Natural killer cell treated with Interleukin-12 subunit alpha and Interleukin-12 subunit beta and Interleukin-15 and Interleukin-18, amount 100 ng/mL, for 72 hours (primary cell): ENCODE measurements at regions not wholly inside any gene's neighbourhood (a gene's known extent, or its start where the extent isn't known, plus 50 kb on each side); places are given as distances from the start of the nearest gene placed in this dataset.

Source experiments
- ATAC-seq, 2 donors: fragments of 150-1000 bp; cut with Tn5 transposase in 1 of 2; sonication (Bioruptor Pico), chemical (Tn5 transposase) in 1 of 2; 2 replicates each; pipeline ENCODE4 v1.10.0; 2021
- DNase-seq: peaks from one replicate; pipeline ENCODE4 v3.0.0; 2022; ENCODE audit warnings: low spot score
- H3K27ac Mint-ChIP-seq, 2 donors: 1 replicate in 1 of 2; 2 replicates in 1 of 2; pipeline ENCODE4 v1.8.0; 2022; ENCODE audit warnings: mixed read lengths in 2 of 2, mild to moderate bottlenecking in 1 of 2, moderate library complexity in 1 of 2
- H3K27me3 Mint-ChIP-seq, 2 donors: 1 replicate in 1 of 2; 2 replicates in 1 of 2; pipeline ENCODE4 v1.8.0; 2022; ENCODE audit warnings: mixed read lengths in 2 of 2
- H3K36me3 Mint-ChIP-seq: one replicate; pipeline ENCODE4 v1.8.0; 2022; ENCODE audit warnings: mixed read lengths
- H3K4me1 Mint-ChIP-seq, 2 donors: 1 replicate in 1 of 2; 2 replicates in 1 of 2; pipeline ENCODE4 v1.8.0; 2022; ENCODE audit warnings: low read depth in 2 of 2, mixed read lengths in 2 of 2, mild to moderate bottlenecking in 1 of 2
- H3K4me3 Mint-ChIP-seq: one replicate; pipeline ENCODE4 v1.8.0; 2022; ENCODE audit warnings: mixed read lengths
- H3K9me3 Mint-ChIP-seq: 2 replicates; pipeline ENCODE4 v1.8.0; 2022; ENCODE audit warnings: mixed read lengths

DNA sequence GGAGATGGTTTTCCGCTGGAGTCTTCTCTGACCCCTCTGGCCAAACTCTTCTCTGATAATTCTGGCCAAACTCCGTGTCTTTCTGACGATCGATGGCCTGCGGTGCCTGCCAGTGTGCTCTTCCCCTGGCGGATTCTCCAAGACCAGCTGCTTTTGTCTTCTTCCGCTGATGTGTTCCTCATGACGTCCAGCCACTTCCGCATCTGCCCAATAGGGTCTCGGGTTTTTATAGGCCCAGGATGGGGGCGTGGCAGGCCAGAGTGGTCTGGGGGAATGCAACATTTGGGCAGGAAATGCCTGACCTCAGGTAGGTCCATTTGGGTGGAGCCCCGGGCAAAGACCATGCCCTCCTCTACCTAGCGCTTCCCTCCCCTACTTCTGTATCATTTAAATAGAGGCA is 1542.1 kb downstream of the STIM2 start:
- Mint-ChIP-seq H3K9me3 (peaks cover 14% of the 10 kb centered on the region), H3K4me1 (no peaks in the 10 kb centered on the region), H3K27me3 (no peaks in the 10 kb centered on the region), H3K36me3 (peaks cover 17% of the 10 kb centered on the region), H3K4me3 (no peak overlapping the region), H3K27ac (no peak overlapping the region)
- DNase-seq: no peak
- ATAC-seq: no peak

GRCh38 chr4:28421221-28421620 is 1560.6 kb downstream of the STIM2 start:
- no peak for ATAC-seq
- H3K9me3 Mint-ChIP-seq: peaks cover 8% of the 10 kb centered on the region
- no peak overlapping the region for H3K27ac Mint-ChIP-seq

GRCh38 chr4:28426251-28426650 is 1565.6 kb downstream of the STIM2 start:
- Mint-ChIP-seq H3K4me1 (no peaks in the 10 kb centered on the region), H3K36me3 (no peaks in the 10 kb centered on the region), H3K4me3 (no peak overlapping the region), H3K27me3 (no peaks in the 10 kb centered on the region), H3K27ac (no peak overlapping the region), H3K9me3 (peaks cover 28% of the 10 kb centered on the region)
- ATAC-seq (no peak), DNase-seq (no peak)

More at GRCh38 chr4:28421221-28421620, 1560.6 kb downstream of the STIM2 start:
- H3K36me3 Mint-ChIP-seq: no peaks in the 10 kb centered on the region
- DNase-seq: no peak
- H3K4me1 Mint-ChIP-seq: no peaks in the 10 kb centered on the region
- no peak overlapping the region for H3K4me3 Mint-ChIP-seq
- no peaks in the 10 kb centered on the region for H3K27me3 Mint-ChIP-seq

- Mint-ChIP-seq H3K9me3 (peaks cover 32% of the 10 kb centered on the region), H3K27ac (no peak overlapping the region), H3K36me3 (no peaks in the 10 kb centered on the region), H3K4me1 (no peaks in the 10 kb centered on the region), H3K27me3 (no peaks in the 10 kb centered on the region), H3K4me3 (no peak overlapping the region)
- DNase-seq (no peak), ATAC-seq (no peak)
These were observed 1566.9 kb downstream of the STIM2 start for GRCh38 chr4:28427306-28428085.

GRCh38 chr4:28432348-28433025 is 1571.8 kb downstream of the STIM2 start:
- no peaks in the 10 kb centered on the region for H3K27me3 Mint-ChIP-seq

DNA sequence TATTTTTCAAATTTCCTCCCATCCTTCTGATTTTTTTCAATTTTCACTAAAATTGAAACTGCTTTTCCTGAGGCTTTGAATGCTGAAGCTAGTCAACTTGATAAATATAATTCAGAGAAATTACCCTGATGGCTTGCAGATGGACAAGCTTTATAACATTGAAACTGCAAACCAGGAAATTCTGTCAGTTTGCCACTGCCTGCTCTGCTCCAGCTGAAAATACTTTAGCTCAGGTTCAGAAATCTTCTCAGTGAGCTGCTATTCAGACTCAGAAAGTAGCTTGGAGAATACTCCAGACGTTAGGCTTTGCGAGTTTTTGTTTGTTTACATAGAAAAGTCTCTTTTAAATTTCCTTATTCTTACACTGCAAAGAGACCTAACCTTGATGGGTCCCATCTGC is 1574.7 kb downstream of the STIM2 start:
- ATAC-seq (no peak), DNase-seq (no peak)
- no peaks in the 10 kb centered on the region for H3K27me3 Mint-ChIP-seq
- H3K4me3 Mint-ChIP-seq: no peak overlapping the region
- H3K27ac Mint-ChIP-seq: no peak overlapping the region
- no peaks in the 10 kb centered on the region for H3K4me1 Mint-ChIP-seq
- no peaks in the 10 kb centered on the region for H3K36me3 Mint-ChIP-seq
- H3K9me3 Mint-ChIP-seq: peaks cover 19% of the 10 kb centered on the region

More at GRCh38 chr4:28432348-28433025, 1571.8 kb downstream of the STIM2 start:
- Mint-ChIP-seq H3K4me1 (no peaks in the 10 kb centered on the region), H3K4me3 (no peak overlapping the region), H3K27ac (no peak overlapping the region), H3K36me3 (no peaks in the 10 kb centered on the region), H3K9me3 (peaks cover 23% of the 10 kb centered on the region)
- DNase-seq: no peak
- ATAC-seq: no peak

DNA sequence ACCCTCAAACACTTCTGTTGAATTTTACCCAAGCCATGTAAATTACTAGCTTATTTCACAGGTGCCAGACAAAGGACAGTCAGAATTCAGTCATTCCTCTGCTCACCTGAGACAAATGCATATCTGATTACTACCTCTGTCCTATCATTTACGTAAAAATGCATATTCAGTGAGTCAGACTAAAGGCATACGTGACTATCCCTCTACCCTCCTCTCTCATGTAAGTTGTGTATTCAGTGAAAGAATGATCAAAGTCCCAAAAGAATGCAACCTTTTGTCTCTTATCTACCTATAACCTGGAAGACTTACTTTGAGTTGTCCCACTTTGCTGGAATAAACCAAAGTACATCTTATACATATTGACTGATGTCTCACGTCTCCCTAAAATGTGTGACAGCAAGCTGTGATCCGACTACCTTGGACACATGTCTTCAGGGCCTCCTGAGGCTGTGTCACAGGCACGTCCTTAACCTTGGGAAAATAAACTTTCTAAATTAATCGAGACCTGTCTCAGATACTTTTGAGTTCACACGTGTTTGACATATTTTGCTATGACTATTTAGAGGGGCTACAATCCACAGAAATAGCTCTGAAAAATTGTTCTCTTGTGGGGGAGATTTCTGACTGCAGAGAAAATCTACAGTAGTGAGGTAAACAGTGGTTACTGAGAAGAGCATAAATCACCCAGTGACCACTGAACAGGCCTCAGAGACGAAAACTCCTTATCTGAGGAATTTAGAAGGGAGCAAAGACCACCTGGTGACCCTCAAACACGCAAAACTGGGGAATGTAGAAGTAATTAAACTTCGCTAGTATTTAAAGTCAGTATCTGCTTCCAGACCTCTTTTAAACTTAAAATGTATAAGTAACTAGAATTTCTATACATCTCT is 1575.8 kb downstream of the STIM2 start:
- no peak for DNase-seq
- Mint-ChIP-seq H3K4me3 (no peak overlapping the region), H3K4me1 (no peaks in the 10 kb centered on the region), H3K27me3 (no peaks in the 10 kb centered on the region), H3K9me3 (peaks cover 17% of the 10 kb centered on the region), H3K36me3 (no peaks in the 10 kb centered on the region), H3K27ac (no peak overlapping the region)
- ATAC-seq: no peak

GRCh38 chr4:28443371-28443770 is 1582.7 kb downstream of the STIM2 start:
- Mint-ChIP-seq H3K4me1 (no peaks in the 10 kb centered on the region), H3K27ac (no peak overlapping the region), H3K9me3 (peaks cover 22% of the 10 kb centered on the region), H3K4me3 (no peak overlapping the region), H3K36me3 (no peaks in the 10 kb centered on the region), H3K27me3 (no peaks in the 10 kb centered on the region)
- no peak for ATAC-seq
- DNase-seq: no peak

- ATAC-seq: no peak
- no peak for DNase-seq
- H3K4me3 Mint-ChIP-seq: no peak overlapping the region
- no peaks in the 10 kb centered on the region for H3K4me1 Mint-ChIP-seq
- no peaks in the 10 kb centered on the region for H3K27me3 Mint-ChIP-seq
- H3K36me3 Mint-ChIP-seq: no peaks in the 10 kb centered on the region
- no peak overlapping the region for H3K27ac Mint-ChIP-seq
- H3K9me3 Mint-ChIP-seq: peaks cover 19% of the 10 kb centered on the region
These were observed 1583.3 kb downstream of the STIM2 start for GRCh38 chr4:28443801-28444412.

GRCh38 chr4:28444886-28445496 is 1584.3 kb downstream of the STIM2 start:
- no peak for ATAC-seq
- Mint-ChIP-seq H3K4me3 (no peak overlapping the region), H3K27ac (no peak overlapping the region), H3K9me3 (peaks cover 22% of the 10 kb centered on the region), H3K36me3 (no peaks in the 10 kb centered on the region), H3K4me1 (no peaks in the 10 kb centered on the region), H3K27me3 (no peaks in the 10 kb centered on the region)
- DNase-seq: no peak

- Mint-ChIP-seq H3K27me3 (no peaks in the 10 kb centered on the region), H3K36me3 (no peaks in the 10 kb centered on the region), H3K27ac (no peak overlapping the region), H3K4me3 (no peak overlapping the region), H3K4me1 (no peaks in the 10 kb centered on the region), H3K9me3 (peaks cover 22% of the 10 kb centered on the region)
- ATAC-seq (no peak), DNase-seq (no peak)
These were observed 1588.4 kb downstream of the STIM2 start for GRCh38 chr4:28449085-28449484.

DNA sequence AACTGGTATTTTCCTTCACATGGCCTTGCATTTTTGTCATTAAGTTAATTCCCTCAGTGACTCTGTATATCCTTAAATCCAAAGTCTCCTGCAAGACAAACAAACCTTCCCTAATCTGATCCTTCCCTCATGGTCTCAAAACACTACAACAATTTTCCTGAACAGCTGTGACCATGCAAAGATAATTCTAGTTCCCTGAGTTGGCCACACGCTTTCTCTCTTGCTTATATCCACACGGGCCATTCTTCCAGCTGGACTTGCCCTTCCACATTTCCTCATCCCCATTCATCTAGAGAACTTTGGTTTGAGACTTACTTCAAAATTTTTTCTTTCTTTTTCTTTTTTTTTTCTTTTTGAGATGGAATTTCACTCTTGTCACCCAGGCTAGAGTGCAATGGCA is 1590.7 kb downstream of the STIM2 start:
- H3K27ac Mint-ChIP-seq: no peak overlapping the region
- H3K27me3 Mint-ChIP-seq: no peaks in the 10 kb centered on the region
- no peak overlapping the region for H3K4me3 Mint-ChIP-seq
- ATAC-seq (no peak), DNase-seq (no peak)
- peaks cover 25% of the 10 kb centered on the region for H3K9me3 Mint-ChIP-seq
- H3K36me3 Mint-ChIP-seq: peaks cover 13% of the 10 kb centered on the region
- no peaks in the 10 kb centered on the region for H3K4me1 Mint-ChIP-seq
